ENCODE measurements at regions not wholly inside any gene's neighbourhood (a gene's known extent, or its start where the extent isn't known, plus 50 kb on each side); places are given as distances from the start of the nearest gene placed in this dataset.
"Not testable (repeated sequence)": the region's sequence is repeated elsewhere in the genome, so short reads cannot be mapped to it uniquely, and the experiment has no call there.

DNA sequence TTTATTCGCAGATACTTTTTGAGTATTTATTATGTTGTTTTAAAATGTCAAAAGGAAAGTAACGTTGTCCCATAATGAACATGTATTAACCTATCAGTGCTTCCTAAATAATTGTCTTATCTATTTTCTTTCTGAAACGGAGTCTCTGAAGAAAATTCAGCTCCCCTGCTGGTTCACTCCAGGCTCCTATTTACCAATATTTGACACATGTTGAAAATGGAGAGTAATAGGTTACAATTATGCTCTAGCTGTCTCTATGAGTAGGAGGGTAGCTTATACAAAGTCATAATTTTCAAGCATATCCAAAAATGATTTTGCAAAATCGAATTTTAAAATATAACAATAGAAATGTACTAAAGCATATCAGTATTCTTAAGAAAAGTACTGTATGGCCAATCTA, 844.1 kb downstream of the CDH18 start:
- DNase-seq: no peak

DNA sequence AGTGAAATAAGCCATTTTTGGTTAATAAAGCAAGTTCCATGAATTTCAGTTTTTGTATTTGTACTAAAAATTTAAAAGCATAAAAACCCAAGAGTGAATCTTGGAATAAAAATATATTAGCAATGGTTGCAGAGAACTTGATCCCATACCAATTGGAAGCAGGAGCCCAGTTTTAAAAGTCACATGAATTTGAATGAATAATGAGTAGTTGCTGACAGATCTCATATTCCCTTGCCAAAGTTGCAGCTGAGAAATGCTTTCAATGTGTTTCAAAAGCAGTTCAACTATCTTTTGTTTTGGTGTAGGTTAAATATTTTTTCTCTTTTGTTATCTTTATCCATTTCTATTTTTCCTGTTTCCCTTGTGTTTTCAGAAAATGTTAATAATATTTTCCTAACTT, 818.6 kb downstream of the CDH18 start:
- DNase-seq: no peak

- no peak for DNase-seq
Measured at GRCh38 chr5:19172926-19173470, 815.0 kb downstream of the CDH18 start.

DNA sequence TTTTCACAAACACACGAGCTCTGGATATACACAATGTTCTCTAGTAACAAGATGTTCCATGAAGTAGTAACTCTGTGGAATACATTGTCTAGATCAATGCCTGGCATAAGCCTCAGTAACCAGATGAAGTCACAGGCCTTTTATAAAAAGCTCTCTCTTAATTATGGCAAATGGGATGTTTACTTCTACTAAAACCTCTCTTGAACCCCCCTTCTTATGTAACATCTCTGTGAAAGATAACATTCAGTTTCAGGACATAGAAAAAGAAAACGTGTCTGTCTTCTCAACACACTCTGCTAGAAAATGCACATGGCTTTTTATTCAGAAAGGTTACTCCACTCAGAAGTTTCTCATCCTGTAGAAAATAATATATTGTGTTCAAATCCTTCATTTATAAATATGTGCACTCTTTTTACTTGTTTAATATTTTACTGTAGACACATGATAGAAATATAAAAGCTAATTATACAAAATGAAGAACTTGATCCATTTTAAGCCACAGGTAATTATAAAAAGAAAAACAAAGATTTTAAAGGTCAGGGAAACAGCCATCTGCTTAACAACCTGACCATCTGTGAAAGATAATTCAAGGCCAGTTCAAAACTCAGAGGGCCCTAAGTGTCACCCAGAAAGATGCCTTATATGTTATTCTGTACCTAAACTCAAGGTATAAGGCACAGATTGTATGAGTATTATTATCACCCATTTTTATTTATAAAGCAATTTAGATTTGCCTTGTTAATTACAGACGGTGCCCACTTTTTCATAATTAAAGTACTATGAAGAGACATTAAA, 812.0 kb downstream of the CDH18 start:
- no peak for DNase-seq

- DNase-seq: no peak
Measured at GRCh38 chr5:19179571-19179970, 808.4 kb downstream of the CDH18 start.

GRCh38 chr5:19189176-19189575, 798.8 kb downstream of the CDH18 start:
- DNase-seq: no peak

GRCh38 chr5:19193631-19194030, 794.4 kb downstream of the CDH18 start:
- DNase-seq: no peak

- DNase-seq: no peak
Measured at GRCh38 chr5:19196631-19197030, 791.4 kb downstream of the CDH18 start.

GRCh38 chr5:19200251-19200650, 787.7 kb downstream of the CDH18 start:
- DNase-seq: no peak

GRCh38 chr5:19208397-19208796, 779.6 kb downstream of the CDH18 start:
- DNase-seq: no peak

DNA sequence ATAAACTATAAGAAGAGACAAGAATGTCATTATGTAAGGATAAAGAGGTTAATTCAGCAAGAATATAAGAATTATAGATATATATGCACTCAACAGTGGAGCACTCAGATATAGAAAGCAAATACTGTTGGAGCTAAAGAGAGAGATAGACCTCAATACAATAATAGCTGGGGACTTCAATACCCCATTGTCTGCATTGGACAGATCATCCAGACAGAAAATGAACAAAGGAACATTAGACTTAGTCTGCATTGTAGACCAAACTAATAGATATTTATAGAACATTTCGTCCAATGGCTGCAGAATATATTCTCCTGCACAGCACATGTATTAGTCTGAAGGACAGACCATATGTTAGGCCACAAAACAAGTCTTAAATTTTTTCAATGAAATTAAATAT, 777.1 kb downstream of the CDH18 start:
- no peak for DNase-seq

- DNase-seq: no peak
Measured at GRCh38 chr5:19229179-19229835, 758.7 kb downstream of the CDH18 start.

DNA sequence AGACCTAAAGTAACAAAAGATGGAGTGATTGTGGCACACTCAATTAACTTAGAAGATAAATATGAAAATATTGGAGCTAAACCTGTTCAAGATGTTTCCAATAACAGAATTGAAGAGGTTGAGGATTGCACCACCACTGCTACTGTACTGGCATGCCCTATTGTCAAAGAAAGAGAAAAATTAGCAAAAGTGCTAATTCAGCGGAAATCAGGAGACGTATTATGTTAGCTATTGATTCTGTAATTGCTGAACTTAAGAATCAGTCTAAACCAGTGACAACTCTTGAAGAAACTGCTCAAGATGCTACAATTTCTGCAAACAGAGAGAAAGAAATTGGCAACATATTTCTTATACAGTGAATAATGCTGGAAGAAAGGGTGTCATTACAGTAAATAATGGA, 754.4 kb downstream of the CDH18 start:
- no peak for DNase-seq

- no peak for DNase-seq
Measured at GRCh38 chr5:19235101-19235584, 752.9 kb downstream of the CDH18 start.

- no peak for DNase-seq
Measured at GRCh38 chr5:19240170-19240569, 747.8 kb downstream of the CDH18 start.

GRCh38 chr5:19241690-19242089, 746.3 kb downstream of the CDH18 start:
- no peak for DNase-seq

- not testable (repeated sequence) for DNase-seq
Measured at GRCh38 chr5:19246191-19246590, 741.8 kb downstream of the CDH18 start.

DNA sequence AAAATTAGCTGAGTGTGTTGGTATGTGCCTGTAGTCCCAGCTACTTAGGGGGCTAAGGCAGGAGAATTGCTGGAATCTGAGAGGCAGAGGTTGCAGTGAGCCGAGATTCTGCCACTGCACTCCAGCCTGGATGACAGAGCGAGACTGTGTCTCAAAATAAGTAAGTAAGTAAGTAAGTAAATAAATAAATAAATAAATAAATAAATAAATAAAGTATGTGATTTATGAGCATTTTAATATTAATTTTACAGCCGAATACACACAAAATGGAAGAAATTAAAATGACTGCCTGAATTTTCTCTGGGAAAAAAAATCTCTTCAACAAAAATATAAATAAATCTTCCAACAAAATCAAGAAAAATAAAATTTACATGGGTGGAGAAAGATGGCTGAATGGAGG, 740.7 kb downstream of the CDH18 start:
- no peak for DNase-seq

GRCh38 chr5:19256036-19256435, 732.0 kb downstream of the CDH18 start:
- DNase-seq: no peak

DNA sequence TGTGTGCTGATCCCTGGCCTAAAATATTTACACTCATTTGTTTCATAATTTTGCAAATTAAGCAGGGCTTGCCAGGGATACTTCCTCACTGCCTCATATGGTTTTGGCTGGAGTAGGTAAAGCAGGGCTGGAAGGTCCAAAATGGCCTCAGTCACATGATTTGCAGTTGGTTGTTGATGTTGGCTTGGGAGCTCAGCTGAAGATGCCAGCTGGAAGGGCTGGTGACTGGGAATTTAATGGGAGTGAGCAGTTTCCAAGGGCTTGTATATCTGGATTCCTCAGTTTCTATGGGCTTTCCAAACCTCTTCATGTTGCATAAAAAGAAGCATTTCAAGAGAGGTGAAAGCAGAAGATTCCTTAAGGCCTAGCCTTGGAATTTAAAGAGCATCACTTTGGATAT, 729.3 kb downstream of the CDH18 start:
- DNase-seq: no peak

DNA sequence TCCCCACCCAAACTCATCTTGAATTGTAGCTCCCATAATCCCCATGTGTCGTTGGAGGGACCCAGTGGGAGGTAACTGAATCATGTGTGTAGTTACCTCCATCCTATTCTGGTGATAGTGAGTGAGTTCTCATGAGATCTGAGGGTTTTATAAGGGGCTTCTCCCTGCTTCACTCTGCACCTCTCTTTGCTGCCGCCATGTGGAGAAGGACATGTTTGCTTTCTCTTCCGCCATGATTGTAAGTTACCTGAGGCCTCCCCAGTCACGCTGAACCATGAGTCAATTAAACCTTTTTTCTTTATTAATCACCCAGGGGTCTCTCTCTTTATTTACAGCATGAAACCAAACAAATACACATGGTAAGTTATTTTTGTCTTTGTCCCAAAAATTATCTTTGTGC, 726.1 kb downstream of the CDH18 start:
- no peak for DNase-seq

- DNase-seq: no peak
Measured at GRCh38 chr5:19264821-19265220, 723.2 kb downstream of the CDH18 start.

DNA sequence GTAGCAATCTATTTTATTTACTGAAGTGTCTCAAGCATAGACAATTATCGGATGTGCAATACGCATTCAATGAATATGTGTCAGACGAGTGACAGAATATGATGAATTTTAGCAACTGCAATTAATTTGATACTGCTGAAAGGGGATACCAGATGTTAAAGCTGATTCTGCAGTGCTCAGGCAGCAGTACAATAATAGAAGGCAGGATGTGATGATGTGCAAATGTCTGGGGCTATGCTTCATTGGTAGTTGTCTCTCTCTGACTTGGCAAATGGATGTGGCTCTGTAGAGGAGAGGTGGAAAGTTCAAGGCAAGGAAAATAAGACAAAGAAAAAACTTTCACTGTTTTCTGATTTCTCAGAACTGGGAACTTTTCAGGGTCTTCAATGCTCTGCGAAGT, 721.2 kb downstream of the CDH18 start:
- no peak for DNase-seq

- no peak for DNase-seq
Measured at GRCh38 chr5:19270153-19270552, 717.8 kb downstream of the CDH18 start.

Measured in activated T-cell treated with anti-CD3 and anti-CD28 coated beads for 4 hours (primary cell).